SKM-1 treated with dmso at 0.1 percent for 144 hours (cell line): ENCODE measurements at regions not wholly inside any gene's neighbourhood (a gene's known extent, or its start where the extent isn't known, plus 50 kb on each side); places are given as distances from the start of the nearest gene placed in this dataset.
"Not testable (repeated sequence)": the region's sequence is repeated elsewhere in the genome, so short reads cannot be mapped to it uniquely, and the experiment has no call there.

Experiments
- DNase-seq: peaks from one replicate; lab custom pipeline; 2025; ENCODE audit not compliant: unreplicated experiment; lab: John Stamatoyannopoulos, UW

GRCh38 chr12:30164382-30165318 is 380.9 kb upstream of the TMTC1 start:
- no peak for DNase-seq

GRCh38 chr12:30156833-30157232 is 373.1 kb upstream of the TMTC1 start:
- DNase-seq = not testable (repeated sequence)

- DNase-seq = no peak
Observed at GRCh38 chr12:30155001-30155730, 371.4 kb upstream of the TMTC1 start.

- no peak for DNase-seq
Observed at GRCh38 chr12:30153981-30154380, 370.2 kb upstream of the TMTC1 start.

- no peak for DNase-seq
Observed at GRCh38 chr12:30152705-30153104, 369.0 kb upstream of the TMTC1 start.

- no peak for DNase-seq
Observed at GRCh38 chr12:30151831-30152230, 368.1 kb upstream of the TMTC1 start.

GRCh38 chr12:30146561-30146960 is 362.8 kb upstream of the TMTC1 start:
- no peak for DNase-seq

GRCh38 chr12:30145684-30146032 is 361.9 kb upstream of the TMTC1 start:
- DNase-seq = no peak

GRCh38 chr12:30144777-30145683 is 361.3 kb upstream of the TMTC1 start:
- no peak for DNase-seq

GRCh38 chr12:30142301-30142700 is 358.6 kb upstream of the TMTC1 start:
- no peak for DNase-seq

GRCh38 chr12:30138483-30138882 is 354.7 kb upstream of the TMTC1 start:
- DNase-seq = no peak

GRCh38 chr12:30136696-30137095 is 353.0 kb upstream of the TMTC1 start:
- no peak for DNase-seq

GRCh38 chr12:30135776-30136175 is 352.0 kb upstream of the TMTC1 start:
- DNase-seq = no peak

GRCh38 chr12:30134229-30134628 is 350.5 kb upstream of the TMTC1 start:
- DNase-seq = no peak

- DNase-seq = no peak
Observed at GRCh38 chr12:30126944-30127343, 343.2 kb upstream of the TMTC1 start.

GRCh38 chr12:30120522-30120921 is 336.8 kb upstream of the TMTC1 start:
- no peak for DNase-seq

- DNase-seq = no peak
Observed at GRCh38 chr12:30117483-30117882, 333.7 kb upstream of the TMTC1 start.

GRCh38 chr12:30111719-30112118 is 328.0 kb upstream of the TMTC1 start:
- no peak for DNase-seq

GRCh38 chr12:30110958-30111586 is 327.3 kb upstream of the TMTC1 start:
- no peak for DNase-seq

GRCh38 chr12:30110498-30110897 is 326.8 kb upstream of the TMTC1 start:
- DNase-seq = no peak

- DNase-seq = no peak
Observed at GRCh38 chr12:30108666-30109065, 324.9 kb upstream of the TMTC1 start.
